Large intestine (tissue), 3 donors: ENCODE measurements at regions not wholly inside any gene's neighbourhood (a gene's known extent, or its start where the extent isn't known, plus 50 kb on each side); places are given as distances from the start of the nearest gene placed in this dataset.

Source experiments
- DNase-seq, 2 donors: peaks; one replicate each; pipeline versions ENCODE4 v3.0.0 to v3.0.0-alpha.2; 2013
- H3K27ac ChIP-seq: one replicate; pipeline ENCODE4 v1.5.1; 2013; ENCODE audit warnings: low read length
- H3K27me3 ChIP-seq: 2 replicates; pipeline ENCODE4 v1.6.1; 2013; ENCODE audit warnings: low read length; ENCODE audit not compliant: control insufficient read depth, insufficient read depth
- H3K36me3 ChIP-seq: 2 replicates; pipeline ENCODE4 v1.6.1; 2013; ENCODE audit warnings: low read length; ENCODE audit not compliant: control insufficient read depth, insufficient read depth
- H3K4me1 ChIP-seq: one replicate; pipeline ENCODE4 v1.6.1; 2013; ENCODE audit warnings: low read length; ENCODE audit not compliant: control insufficient read depth, insufficient read depth
- H3K4me3 ChIP-seq: one replicate; pipeline ENCODE4 v1.5.1; 2013; ENCODE audit warnings: low read length
- H3K9me3 ChIP-seq: one replicate; pipeline ENCODE4 v1.6.1; 2013; ENCODE audit warnings: mild to moderate bottlenecking, low read depth, low read length, moderate library complexity; ENCODE audit not compliant: control insufficient read depth
- WGBS: methylation state at CpG from one replicate; pipeline ENCODE4 v1.1.5; 2013; ENCODE audit warnings: low lambda C conversion rate; ENCODE audit not compliant: insufficient coverage; 5-methylcytosine and 5-hydroxymethylcytosine counted together

DNA sequence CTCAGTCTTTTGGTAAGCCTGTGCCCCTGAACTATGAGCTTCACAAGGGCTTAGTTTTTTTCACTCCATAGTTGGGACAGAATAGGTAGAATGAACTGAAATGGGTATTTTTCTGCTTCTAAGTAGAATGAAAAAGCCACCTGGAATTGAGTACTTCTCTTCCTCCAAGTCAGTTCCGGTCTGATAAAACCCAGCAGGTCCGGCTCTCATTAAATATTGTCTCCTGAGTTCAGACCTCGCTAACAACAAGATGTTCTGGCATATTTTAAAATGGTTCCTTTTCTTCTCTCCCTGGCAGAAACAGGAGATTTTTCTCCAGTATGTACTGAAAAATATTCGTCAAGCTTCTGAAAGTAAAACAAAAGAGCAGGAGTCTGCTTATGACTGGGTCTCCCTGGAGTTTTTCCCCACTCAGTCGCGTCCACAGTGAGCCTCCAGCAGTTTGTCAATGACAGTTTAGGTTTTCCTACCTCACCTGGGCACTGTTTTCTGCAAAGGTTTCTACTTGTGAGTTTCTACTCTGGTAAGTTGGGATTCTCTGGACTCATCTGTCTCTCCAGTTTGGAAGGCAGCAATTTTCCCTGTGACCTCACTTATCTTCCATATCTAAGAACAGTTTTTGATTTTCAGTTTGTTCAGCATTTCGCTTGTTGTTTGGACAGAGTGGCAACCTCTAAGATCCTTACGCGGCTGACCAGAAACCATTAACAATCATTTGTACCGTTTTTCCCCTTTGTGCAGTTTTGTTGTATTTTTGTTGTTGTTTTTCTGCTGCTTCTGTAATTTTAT, 868.0 kb downstream of the METTL15 start:
- WGBS, result 83% methylated on average over 1 of the region's 10 CpGs
- Histone ChIP-seq H3K9me3 (no peaks in the 10 kb centered on the region), H3K4me3 (no peak overlapping the region), H3K27me3 (no peaks in the 10 kb centered on the region), H3K4me1 (no peaks in the 10 kb centered on the region), H3K27ac (no peak overlapping the region), H3K36me3 (no peaks in the 10 kb centered on the region)
- no peak for DNase-seq

DNA sequence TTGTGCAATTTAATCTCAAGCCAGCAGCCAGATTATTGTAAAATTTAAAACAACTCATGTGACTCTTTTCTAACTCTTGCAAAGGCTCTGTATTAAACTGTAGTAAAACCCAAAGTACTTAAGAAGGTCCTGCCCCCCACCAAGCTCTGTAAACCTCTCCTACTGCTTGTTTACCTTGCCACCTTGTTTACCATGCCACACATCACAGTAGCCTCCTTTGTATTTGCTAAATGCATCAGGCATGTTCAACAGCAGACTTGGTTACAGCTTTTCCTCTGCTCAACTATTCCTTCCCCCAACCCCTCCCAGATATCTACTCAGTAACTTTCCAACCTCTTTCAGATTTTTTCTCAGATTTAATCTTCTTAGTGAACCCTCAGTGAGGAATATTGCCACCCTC, 861.6 kb downstream of the METTL15 start:
- Histone ChIP-seq H3K36me3 (no peaks in the 10 kb centered on the region), H3K4me3 (no peak overlapping the region), H3K27ac (no peak overlapping the region), H3K4me1 (no peaks in the 10 kb centered on the region), H3K9me3 (no peaks in the 10 kb centered on the region), H3K27me3 (no peaks in the 10 kb centered on the region)
- no peak for DNase-seq

DNA sequence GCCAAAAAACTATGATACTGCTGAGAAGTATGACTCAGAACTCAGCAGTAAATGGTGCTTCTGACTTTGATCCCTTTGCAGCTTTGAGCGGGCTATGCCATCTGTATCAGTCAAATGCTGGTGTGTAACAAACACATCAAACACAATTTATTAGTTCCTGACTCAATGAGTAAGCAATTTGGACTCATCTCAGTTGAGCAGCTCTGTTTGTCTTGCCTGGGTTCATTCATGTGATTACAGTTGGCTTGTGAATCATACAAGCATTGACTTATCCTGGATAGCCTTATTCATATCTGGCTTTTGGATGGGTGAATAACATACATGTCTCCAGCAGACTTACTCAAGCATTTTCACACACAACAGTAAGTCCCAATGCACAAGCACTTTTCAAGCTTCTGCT, 858.8 kb downstream of the METTL15 start:
- no peak overlapping the region for H3K4me3 ChIP-seq
- H3K27ac ChIP-seq, result no peak overlapping the region
- DNase-seq, result no peak
- H3K27me3 ChIP-seq, result no peaks in the 10 kb centered on the region
- no peaks in the 10 kb centered on the region for H3K4me1 ChIP-seq
- H3K36me3 ChIP-seq, result no peaks in the 10 kb centered on the region
- no CpG with 5 or more reads among the region's 1 CpG for whole genome bisulfite sequencing
- H3K9me3 ChIP-seq, result no peaks in the 10 kb centered on the region

DNA sequence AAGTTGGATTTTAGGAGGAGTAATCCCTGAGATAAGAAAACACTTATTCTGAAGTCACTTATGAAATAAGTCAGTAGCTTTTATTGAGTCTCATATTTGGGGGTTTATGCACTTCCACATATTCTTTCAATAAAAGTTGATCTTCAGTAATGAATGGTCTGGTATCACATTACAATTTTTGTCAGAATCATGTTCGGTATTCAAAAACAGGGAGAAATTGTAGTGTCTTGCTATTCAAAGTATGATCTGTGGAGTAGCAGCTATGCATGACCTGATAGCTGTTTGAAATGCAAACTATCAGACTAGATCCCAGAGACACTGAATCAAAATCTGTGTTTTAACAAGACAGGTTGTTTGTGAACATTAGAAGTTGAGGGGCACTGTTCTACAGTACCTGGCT, 857.6 kb downstream of the METTL15 start:
- no peaks in the 10 kb centered on the region for H3K4me1 ChIP-seq
- WGBS, result no CpG with 5 or more reads among the region's 1 CpG
- DNase-seq, result no peak
- H3K27ac ChIP-seq, result no peak overlapping the region
- no peaks in the 10 kb centered on the region for H3K27me3 ChIP-seq
- H3K36me3 ChIP-seq, result no peaks in the 10 kb centered on the region
- H3K9me3 ChIP-seq, result no peaks in the 10 kb centered on the region
- H3K4me3 ChIP-seq, result no peak overlapping the region

DNA sequence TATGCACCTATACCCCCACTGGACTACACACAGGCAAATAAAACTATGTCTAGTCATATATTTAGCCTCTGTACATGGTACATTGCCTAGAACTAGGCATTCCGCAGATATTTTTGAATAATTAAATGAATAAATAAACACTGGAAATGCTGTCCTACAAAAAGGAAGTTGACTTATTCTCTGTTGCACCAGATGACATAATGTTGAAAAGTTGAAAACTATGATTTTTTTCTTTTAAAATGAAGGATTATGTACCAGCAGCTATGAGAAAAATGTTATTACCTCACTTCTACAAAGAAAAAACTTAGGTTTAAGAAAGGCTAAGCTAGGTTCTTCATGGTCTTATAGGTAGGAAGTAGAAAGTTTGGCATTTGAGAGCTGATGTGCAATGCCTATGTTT, 856.6 kb downstream of the METTL15 start:
- no peak for DNase-seq
- WGBS, result no CpG with 5 or more reads among the region's 1 CpG
- H3K9me3 ChIP-seq, result no peaks in the 10 kb centered on the region
- H3K27me3 ChIP-seq, result no peaks in the 10 kb centered on the region
- no peaks in the 10 kb centered on the region for H3K4me1 ChIP-seq
- H3K27ac ChIP-seq, result no peak overlapping the region
- no peak overlapping the region for H3K4me3 ChIP-seq
- no peaks in the 10 kb centered on the region for H3K36me3 ChIP-seq

DNA sequence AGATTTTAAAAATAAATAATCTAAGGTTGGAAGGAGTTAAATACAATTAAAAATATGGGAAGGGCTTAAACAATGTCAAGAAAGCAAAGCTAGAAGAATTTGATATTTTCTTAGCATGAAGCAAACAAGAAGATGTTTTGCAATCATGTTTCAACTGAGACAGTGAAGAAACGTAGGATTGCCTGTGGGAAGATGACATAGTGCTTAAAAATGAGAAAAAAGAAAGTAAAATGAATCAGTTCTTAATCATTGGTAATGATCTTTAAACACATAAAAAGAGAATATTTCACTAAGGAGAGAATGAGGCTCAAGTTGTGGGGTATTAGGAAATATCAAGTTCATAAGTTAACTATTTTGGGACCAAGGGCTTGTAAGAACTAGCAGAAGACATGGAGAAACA, 855.0 kb downstream of the METTL15 start:
- Histone ChIP-seq H3K27me3 (no peaks in the 10 kb centered on the region), H3K27ac (no peak overlapping the region), H3K9me3 (no peaks in the 10 kb centered on the region), H3K4me1 (no peaks in the 10 kb centered on the region), H3K36me3 (no peaks in the 10 kb centered on the region), H3K4me3 (no peak overlapping the region)
- WGBS, result 67% methylated on average over 1 of the region's 1 CpG
- no peak for DNase-seq

DNA sequence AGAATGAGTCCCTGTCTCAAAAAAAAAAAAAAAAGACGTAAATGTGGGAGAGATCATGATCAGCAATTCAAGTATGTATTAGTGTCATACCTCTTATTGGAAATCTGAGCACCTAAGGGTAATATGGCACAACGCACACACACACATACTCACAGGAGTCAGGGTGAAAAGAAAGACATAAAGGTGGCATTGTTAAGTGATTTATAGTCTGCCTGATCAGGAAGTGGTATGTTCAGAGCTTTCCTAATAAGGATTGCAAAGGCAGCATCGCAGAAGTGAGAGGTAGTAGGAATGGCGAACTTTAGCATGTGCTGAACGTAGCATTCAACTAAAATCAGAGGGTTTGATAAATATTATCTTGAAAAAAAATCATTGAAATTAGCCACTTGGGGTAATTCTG, 854.3 kb downstream of the METTL15 start:
- Histone ChIP-seq H3K4me1 (no peaks in the 10 kb centered on the region), H3K36me3 (no peaks in the 10 kb centered on the region), H3K4me3 (no peak overlapping the region), H3K27me3 (no peaks in the 10 kb centered on the region), H3K9me3 (no peaks in the 10 kb centered on the region), H3K27ac (no peak overlapping the region)
- WGBS, result 88% methylated on average over 3 of the region's 5 CpGs
- DNase-seq, result no peak

DNA sequence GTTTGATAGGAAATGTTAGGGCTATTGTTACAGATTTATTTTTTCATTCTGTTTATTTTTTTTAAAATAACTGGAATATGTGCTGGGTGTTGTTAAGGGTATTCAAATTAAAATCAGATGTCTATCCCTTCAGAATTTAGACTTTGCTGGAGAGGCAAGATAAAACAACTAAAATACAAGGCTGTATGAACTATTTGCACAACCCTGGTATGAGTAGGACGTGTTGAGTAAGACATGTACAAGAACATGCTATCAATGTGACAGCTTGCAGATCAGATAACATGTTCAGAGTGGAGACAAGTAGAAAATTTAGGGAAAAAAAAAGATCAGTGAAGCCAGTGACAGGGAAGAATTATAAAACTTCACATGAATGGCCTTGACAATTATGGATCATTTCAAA, 853.5 kb downstream of the METTL15 start:
- H3K36me3 ChIP-seq, result no peaks in the 10 kb centered on the region
- no peaks in the 10 kb centered on the region for H3K27me3 ChIP-seq
- H3K4me1 ChIP-seq, result no peaks in the 10 kb centered on the region
- no peak overlapping the region for H3K4me3 ChIP-seq
- 80% methylated on average over 1 of the region's 1 CpG for WGBS
- no peaks in the 10 kb centered on the region for H3K9me3 ChIP-seq
- no peak for DNase-seq
- H3K27ac ChIP-seq, result no peak overlapping the region

DNA sequence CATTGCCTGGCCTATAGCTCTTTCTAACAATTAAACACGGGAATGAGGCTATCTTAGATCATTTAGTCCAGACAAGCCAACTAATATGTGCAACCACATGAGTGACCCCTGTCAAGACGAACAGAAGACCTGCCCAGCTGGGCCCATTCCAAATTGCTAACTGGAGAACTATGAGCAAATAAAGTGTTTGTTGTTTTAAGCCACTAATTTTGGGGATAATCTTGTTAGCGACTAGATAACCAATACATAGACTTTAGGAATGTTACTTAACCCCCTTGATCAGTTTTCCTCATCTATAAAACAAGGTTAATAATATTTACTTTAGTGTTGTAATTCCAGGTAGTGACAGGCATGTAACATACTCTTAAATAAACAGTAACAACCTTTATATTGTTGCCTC, 848.3 kb downstream of the METTL15 start:
- no peaks in the 10 kb centered on the region for H3K4me1 ChIP-seq
- H3K4me3 ChIP-seq, result no peak overlapping the region
- no peak for DNase-seq
- no peaks in the 10 kb centered on the region for H3K27me3 ChIP-seq
- no peak overlapping the region for H3K27ac ChIP-seq
- no peaks in the 10 kb centered on the region for H3K9me3 ChIP-seq
- no peaks in the 10 kb centered on the region for H3K36me3 ChIP-seq
- WGBS, result no CpG with 5 or more reads among the region's 3 CpGs

DNA sequence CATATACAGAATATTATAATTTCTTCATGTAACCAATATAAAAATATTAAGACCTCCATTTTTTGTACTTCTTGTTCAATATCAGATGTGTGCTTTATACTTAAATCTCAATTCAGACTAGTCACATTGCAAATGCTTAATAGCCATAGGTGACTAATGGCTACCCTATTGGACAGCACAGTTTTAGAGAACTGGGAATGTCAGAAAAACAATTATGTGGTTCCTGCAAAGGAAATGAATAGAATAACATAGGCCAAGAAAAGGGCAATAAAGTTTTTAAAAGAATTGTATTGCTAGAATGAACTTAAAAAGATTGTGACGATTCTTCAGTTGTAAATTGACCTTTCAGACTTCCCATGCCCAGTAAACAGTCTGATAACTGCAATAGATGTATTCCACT, 843.0 kb downstream of the METTL15 start:
- no peaks in the 10 kb centered on the region for H3K36me3 ChIP-seq
- H3K27ac ChIP-seq, result no peak overlapping the region
- no peak for DNase-seq
- H3K27me3 ChIP-seq, result no peaks in the 10 kb centered on the region
- H3K4me1 ChIP-seq, result no peaks in the 10 kb centered on the region
- no peaks in the 10 kb centered on the region for H3K9me3 ChIP-seq
- 100% methylated on average over 1 of the region's 1 CpG for WGBS
- H3K4me3 ChIP-seq, result no peak overlapping the region

DNA sequence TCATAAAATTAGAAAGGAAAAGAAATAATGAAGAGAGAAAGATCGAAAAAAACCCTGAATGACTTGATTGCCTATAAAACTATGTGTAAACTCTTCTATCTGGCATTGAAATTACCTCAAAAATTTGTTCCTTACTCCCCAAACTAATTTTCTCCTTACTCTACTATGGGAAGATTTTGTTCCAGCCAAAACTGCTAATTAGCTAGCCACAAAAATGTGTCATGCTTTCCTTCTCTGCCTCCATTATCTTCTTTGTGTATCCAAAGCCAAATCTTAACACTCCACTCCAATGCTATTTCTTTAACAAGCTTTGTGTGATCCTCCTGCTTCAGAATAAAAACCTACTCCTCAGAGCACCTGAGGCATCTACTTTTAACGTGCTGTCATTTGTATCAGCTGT, 831.2 kb downstream of the METTL15 start:
- no peak overlapping the region for H3K27ac ChIP-seq
- DNase-seq, result no peak
- H3K9me3 ChIP-seq, result no peaks in the 10 kb centered on the region
- no peak overlapping the region for H3K4me3 ChIP-seq
- no peaks in the 10 kb centered on the region for H3K4me1 ChIP-seq
- whole genome bisulfite sequencing, result 100% methylated on average over 1 of the region's 2 CpGs
- no peaks in the 10 kb centered on the region for H3K36me3 ChIP-seq
- no peaks in the 10 kb centered on the region for H3K27me3 ChIP-seq
